ENCODE measurements at regions not wholly inside any gene's neighbourhood (a gene's known extent, or its start where the extent isn't known, plus 50 kb on each side); places are given as distances from the start of the nearest gene placed in this dataset.

- TF ChIP-seq CTCF (IDR thresholded peaks at IDR 0.05), result no peak
- TF ChIP-seq POLR2A (IDR thresholded peaks at IDR 0.05), result no peak
These were observed 329.2 kb downstream of the PTPRU start for GRCh38 chr1:29565490-29565889.

Measured in ovary (tissue), 3 donors.